Activated T-cell treated with anti-CD3 and anti-CD28 coated beads, Interleukin-2, amount 50 U/mL, for 24 hours (primary cell): ENCODE measurements at regions not wholly inside any gene's neighbourhood (a gene's known extent, or its start where the extent isn't known, plus 50 kb on each side); places are given as distances from the start of the nearest gene placed in this dataset.

ENCODE experiments used
- DNase-seq: peaks from one replicate; pipeline ENCODE4 v3.0.0-alpha.2; 2020
- H3K27ac Mint-ChIP-seq: 2 replicates; pipeline ENCODE4 v1.8.0; 2020; ENCODE audit warnings: mild to moderate bottlenecking, mixed read lengths
- H3K27me3 Mint-ChIP-seq: 2 replicates; pipeline ENCODE4 v1.8.0; 2020; ENCODE audit warnings: mixed read lengths
- H3K36me3 Mint-ChIP-seq: 2 replicates; pipeline ENCODE4 v1.8.0; 2020; ENCODE audit warnings: low read depth, mixed read lengths
- H3K4me1 Mint-ChIP-seq: 2 replicates; pipeline ENCODE4 v1.8.0; 2020; ENCODE audit warnings: low read depth, mixed read lengths
- H3K4me3 Mint-ChIP-seq: 2 replicates; pipeline ENCODE4 v1.8.0; 2020; ENCODE audit warnings: mild to moderate bottlenecking, moderate library complexity, mixed read lengths
- H3K9me3 Mint-ChIP-seq: 2 replicates; pipeline ENCODE4 v1.8.0; 2020; ENCODE audit warnings: mixed read lengths

DNA sequence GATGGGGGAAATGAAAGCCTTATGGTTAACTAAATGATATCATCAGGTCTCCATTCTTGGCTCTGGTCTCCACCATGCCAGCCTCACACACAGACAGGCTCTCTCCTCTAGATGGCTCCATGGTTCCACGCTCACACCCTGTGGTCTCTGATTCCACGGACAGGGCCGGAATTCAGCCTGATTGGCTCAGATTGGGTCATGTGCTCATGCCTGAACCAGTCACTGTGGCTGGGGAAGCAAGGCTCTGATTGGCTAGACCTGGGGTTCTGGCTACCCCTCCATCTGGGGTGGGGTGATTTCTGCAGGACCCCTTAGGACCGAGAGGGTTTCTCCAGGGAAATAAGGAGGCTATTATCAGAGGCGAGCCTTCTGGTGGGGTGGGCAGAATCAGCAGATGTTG is 277.0 kb downstream of the PTPRU start:
- H3K27ac Mint-ChIP-seq = no peak overlapping the region
- H3K36me3 Mint-ChIP-seq = no peaks in the 10 kb centered on the region
- peaks cover 10% of the 10 kb centered on the region for H3K27me3 Mint-ChIP-seq
- H3K4me1 Mint-ChIP-seq = no peaks in the 10 kb centered on the region
- DNase-seq = no peak
- H3K9me3 Mint-ChIP-seq = no peaks in the 10 kb centered on the region
- no peak overlapping the region for H3K4me3 Mint-ChIP-seq

DNA sequence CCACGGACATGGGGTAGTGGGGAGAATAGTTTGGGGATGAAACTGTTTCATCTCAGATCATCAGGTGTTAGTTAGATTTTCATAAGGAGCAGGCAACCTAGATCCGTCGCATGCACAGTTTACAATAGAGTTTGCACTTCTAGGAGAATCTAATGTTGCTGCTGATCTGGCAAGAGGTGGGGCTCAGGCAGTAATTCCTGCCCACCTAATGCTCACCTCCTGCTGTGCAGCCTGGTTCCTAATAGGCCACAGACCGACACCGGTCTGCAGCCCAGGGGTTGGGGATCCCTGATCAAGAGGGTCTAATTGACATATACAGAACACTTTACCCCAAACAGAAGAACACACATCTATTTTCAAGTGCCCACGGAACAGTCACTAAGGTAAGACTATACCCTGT is 275.1 kb downstream of the PTPRU start:
- H3K27ac Mint-ChIP-seq = no peak overlapping the region
- no peaks in the 10 kb centered on the region for H3K9me3 Mint-ChIP-seq
- no peaks in the 10 kb centered on the region for H3K36me3 Mint-ChIP-seq
- no peaks in the 10 kb centered on the region for H3K4me1 Mint-ChIP-seq
- DNase-seq = no peak
- no peak overlapping the region for H3K4me3 Mint-ChIP-seq
- peaks cover 11% of the 10 kb centered on the region for H3K27me3 Mint-ChIP-seq

DNA sequence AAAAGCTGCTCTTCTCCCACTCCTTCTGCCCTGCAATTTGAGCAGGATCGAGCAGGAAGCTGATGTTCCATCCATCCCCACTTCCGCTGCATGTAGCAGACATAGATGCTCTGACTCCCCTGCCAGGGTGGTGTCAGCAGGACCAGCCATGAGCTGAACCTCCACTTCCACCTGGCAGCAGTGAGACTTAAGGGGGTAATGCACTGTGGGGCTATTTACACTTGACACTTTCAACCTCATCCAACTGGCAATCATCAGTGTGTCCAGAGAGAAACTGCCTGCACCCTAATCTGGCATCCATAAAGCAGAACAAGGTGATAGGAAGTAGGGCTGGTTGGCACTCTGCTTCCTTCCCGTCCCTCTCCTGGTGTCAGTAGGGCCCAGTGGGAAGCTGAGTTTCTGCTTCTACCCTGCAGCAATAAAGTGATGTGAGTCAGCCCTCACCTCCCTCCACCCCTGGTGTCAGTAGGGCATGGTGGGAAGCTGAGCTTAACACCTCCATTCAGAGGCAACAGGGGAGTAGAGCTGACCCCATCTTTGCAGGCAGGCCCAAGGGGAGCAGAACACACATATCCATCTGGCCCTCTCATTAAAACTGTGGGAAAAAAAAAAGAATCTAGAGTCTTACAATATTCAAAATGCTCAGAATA is 272.3 kb downstream of the PTPRU start:
- Mint-ChIP-seq H3K27ac (no peak overlapping the region), H3K36me3 (no peaks in the 10 kb centered on the region), H3K27me3 (peaks cover 29% of the 10 kb centered on the region), H3K4me1 (no peaks in the 10 kb centered on the region), H3K9me3 (no peaks in the 10 kb centered on the region), H3K4me3 (no peak overlapping the region)
- DNase-seq = no peak

DNA sequence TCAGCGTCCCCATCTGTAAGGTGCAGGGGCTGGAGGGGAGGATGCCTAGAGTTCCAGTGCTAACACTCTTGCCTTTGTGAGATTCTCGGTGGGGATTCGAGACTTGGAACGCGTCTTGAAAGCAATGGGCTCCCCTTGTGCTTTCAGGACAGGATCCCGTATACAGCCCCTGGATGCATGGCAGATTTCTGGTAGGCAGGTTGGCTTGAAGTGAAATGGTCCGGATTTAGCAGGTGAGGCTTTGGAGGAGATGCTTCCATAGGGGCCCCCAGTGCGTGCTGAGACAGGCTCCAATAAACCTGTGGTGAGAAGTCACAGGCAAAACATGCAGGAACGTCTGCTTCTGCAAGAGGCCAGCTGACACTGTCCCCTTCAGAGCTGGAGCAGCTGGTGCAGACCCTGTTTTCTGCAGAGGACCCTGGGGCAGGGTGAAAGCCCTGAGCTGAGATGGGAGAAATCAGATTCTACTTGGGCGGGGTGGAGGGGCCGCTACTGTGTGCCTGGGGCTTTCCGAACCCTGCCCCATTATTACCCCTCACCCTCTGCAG is 270.4 kb downstream of the PTPRU start:
- H3K9me3 Mint-ChIP-seq = no peaks in the 10 kb centered on the region
- no peaks in the 10 kb centered on the region for H3K4me1 Mint-ChIP-seq
- H3K27me3 Mint-ChIP-seq = peaks cover 32% of the 10 kb centered on the region

DNA sequence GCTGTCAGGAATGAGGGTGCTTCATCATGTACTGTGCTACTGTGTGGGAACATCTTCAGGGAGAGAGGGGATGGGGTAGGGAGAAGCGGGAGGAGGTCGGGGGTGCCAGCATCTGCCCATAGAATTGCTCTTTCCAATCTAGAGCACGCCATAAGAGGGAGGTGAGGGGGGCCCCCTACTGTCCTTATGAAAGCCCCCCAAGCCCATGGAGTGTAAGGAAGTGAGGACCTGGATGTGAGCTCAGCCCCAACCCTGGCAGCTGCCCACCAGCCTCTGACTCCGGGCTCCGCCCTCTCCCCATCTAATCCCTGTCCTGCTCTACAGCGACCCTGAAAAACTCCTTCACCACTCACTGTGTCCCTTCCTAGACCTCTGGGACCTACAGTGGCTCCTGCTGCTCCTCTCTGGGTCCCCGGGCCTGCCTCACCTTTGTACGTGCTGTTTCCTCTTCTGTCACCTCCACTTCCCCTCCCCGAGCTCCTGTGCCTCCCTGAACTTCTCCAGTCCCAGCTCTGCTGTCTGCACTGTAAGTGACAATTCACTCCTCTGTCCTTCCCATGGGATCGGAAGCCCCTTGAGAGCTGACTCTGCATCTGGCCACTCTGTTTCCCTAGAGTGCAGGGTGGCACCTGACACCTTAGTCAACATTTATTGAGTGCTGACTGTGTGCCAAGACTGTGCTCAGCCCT is 269.4 kb downstream of the PTPRU start:
- no peak overlapping the region for H3K27ac Mint-ChIP-seq
- peaks cover 34% of the 10 kb centered on the region for H3K27me3 Mint-ChIP-seq
- no peak overlapping the region for H3K4me3 Mint-ChIP-seq
- DNase-seq = no peak
- no peaks in the 10 kb centered on the region for H3K36me3 Mint-ChIP-seq
- H3K4me1 Mint-ChIP-seq = no peaks in the 10 kb centered on the region
- no peaks in the 10 kb centered on the region for H3K9me3 Mint-ChIP-seq

More for the DNA sequence above, 270.4 kb downstream of the PTPRU start:
- H3K4me3 Mint-ChIP-seq = no peak overlapping the region
- no peaks in the 10 kb centered on the region for H3K36me3 Mint-ChIP-seq
- H3K27ac Mint-ChIP-seq = no peak overlapping the region
- DNase-seq = no peak

DNA sequence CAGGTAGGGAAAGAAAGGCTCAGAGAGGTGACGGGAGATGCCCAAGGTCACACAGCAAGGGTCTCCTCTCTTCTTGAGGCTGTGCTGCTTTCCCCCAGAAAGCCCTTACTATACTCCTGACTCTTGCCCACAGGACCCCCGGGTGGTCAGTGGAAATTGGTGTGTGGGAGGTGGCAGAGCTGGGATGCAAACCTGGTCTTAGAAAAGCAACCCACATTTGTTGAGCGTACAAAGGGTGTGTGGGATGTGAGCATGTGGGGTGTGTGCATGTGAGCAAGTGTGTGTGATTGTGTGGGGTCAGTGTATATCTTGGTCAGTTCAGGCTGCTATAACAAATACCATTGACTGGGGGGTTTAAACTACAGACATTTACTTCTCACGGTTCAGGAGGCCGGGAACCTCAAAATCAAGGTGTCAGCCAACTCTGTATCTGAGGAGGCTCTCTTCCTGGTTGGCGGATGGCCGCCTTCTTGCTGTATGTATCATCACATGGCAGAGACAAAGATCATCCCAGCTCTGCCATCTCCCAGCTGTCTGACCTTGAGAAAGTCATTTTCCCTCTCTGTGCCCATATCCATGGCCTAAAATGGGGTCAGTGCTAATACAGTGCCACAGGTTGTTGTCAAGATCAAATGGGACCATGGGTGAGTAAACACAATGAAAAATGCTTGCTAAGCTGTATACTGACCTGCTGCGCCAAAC is 268.5 kb downstream of the PTPRU start:
- H3K4me1 Mint-ChIP-seq = no peaks in the 10 kb centered on the region
- no peak for DNase-seq
- no peak overlapping the region for H3K4me3 Mint-ChIP-seq
- H3K27me3 Mint-ChIP-seq = peaks cover 39% of the 10 kb centered on the region
- no peak overlapping the region for H3K27ac Mint-ChIP-seq
- H3K9me3 Mint-ChIP-seq = no peaks in the 10 kb centered on the region
- H3K36me3 Mint-ChIP-seq = no peaks in the 10 kb centered on the region

DNA sequence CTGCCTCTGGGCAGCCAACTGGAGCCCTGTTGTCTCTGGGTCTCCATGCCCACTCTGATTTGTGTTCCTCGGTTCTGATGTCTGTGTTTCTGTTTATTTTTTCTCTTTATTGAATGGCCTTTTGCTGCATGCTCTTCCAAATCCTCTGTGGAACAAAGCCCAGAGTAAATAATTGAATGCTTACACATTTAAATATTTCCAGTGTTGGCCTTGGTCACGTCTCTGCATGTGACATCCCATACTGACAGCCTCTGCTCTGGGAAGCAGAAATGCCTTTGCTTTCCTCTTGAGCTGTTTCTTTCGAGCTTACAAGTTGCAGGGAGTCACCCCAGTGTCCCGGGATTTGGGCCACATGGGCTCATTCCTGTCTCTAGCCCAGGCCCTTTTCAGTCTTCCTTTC is 267.9 kb downstream of the PTPRU start:
- Mint-ChIP-seq H3K9me3 (no peaks in the 10 kb centered on the region), H3K27me3 (peaks cover 43% of the 10 kb centered on the region), H3K36me3 (no peaks in the 10 kb centered on the region), H3K4me1 (no peaks in the 10 kb centered on the region), H3K27ac (no peak overlapping the region), H3K4me3 (no peak overlapping the region)
- no peak for DNase-seq

DNA sequence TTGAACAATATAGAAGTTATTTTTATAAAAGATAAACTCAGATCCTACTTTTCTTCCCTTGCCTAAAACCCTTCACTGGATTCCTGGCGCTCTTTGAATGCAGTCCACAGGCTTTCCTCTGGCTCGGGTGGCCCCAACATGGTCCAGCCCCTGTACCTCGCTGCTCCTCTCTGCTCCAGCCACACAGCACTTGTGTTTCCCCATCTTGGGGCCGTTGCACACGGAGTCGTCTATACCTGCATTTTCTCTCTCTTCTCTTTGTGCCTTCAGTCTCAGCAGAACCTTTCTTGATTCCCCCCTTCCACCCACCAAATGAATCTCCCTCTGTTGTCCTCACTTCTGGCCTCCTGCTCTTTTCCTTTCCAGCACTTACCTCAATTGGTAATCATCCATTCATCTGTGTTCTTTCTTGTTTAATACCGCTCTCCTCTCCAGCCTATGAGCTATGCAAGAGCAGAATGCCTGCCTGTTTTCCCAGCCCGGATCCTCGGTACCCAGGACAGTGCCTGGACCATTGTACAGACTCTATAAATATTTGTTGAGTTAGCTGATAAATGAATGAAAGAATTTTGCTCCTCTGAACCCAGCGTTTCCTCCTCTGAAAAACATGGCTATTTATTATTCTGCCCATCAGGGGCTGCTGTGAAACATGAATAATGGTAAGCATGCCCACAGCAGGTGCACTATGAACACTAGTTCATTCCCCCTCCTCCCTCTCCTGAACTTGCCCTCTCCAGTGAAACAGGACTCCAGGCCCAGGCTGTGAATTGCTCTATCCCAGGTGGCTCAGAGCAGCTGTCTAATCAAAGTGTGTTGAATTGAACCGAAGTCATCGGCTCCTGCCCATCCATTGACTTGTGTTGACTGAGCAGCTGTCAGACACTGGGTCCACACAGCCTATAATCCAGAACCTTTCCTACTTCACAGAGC is 266.9 kb downstream of the PTPRU start:
- no peaks in the 10 kb centered on the region for H3K36me3 Mint-ChIP-seq
- H3K4me3 Mint-ChIP-seq = no peak overlapping the region
- peaks cover 52% of the 10 kb centered on the region for H3K27me3 Mint-ChIP-seq
- no peaks in the 10 kb centered on the region for H3K4me1 Mint-ChIP-seq
- H3K9me3 Mint-ChIP-seq = no peaks in the 10 kb centered on the region
- no peak overlapping the region for H3K27ac Mint-ChIP-seq
- no peak for DNase-seq

DNA sequence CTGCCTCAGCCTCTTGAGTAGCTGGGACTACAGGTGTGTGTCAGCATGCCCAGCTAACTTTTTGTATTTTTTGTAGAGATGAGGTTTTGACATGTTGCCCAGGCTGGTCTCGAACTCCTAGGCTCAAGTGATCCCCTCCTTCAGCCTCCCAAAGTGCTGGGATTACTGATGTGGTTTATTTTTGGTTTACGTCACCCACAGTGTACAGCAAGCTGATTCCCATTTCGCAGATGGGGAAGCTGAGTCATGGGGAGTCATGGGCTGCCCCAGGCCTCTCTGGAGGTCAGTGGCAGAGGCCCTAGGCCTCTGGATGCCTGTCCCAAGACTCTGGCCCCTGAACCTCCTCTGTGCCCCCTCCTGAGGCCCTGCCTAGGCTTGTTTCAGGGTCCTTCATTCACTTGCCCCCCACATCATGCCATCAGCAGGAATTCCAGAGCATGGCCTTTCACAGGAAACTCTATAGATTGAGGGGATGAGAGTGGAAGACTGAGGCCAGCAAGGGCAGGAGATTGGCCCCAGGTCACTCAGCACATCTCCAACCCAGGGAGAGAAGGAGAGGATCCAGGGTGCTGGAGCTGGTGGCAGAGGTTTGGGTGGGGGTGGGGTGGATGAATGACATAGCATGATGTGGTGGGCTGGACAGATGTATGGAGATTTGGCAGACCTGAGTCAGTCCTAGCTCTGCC is 266.0 kb downstream of the PTPRU start:
- no peaks in the 10 kb centered on the region for H3K36me3 Mint-ChIP-seq
- no peaks in the 10 kb centered on the region for H3K4me1 Mint-ChIP-seq
- DNase-seq = no peak
- no peaks in the 10 kb centered on the region for H3K9me3 Mint-ChIP-seq
- H3K27me3 Mint-ChIP-seq = peaks cover 55% of the 10 kb centered on the region
- no peak overlapping the region for H3K27ac Mint-ChIP-seq
- H3K4me3 Mint-ChIP-seq = no peak overlapping the region

DNA sequence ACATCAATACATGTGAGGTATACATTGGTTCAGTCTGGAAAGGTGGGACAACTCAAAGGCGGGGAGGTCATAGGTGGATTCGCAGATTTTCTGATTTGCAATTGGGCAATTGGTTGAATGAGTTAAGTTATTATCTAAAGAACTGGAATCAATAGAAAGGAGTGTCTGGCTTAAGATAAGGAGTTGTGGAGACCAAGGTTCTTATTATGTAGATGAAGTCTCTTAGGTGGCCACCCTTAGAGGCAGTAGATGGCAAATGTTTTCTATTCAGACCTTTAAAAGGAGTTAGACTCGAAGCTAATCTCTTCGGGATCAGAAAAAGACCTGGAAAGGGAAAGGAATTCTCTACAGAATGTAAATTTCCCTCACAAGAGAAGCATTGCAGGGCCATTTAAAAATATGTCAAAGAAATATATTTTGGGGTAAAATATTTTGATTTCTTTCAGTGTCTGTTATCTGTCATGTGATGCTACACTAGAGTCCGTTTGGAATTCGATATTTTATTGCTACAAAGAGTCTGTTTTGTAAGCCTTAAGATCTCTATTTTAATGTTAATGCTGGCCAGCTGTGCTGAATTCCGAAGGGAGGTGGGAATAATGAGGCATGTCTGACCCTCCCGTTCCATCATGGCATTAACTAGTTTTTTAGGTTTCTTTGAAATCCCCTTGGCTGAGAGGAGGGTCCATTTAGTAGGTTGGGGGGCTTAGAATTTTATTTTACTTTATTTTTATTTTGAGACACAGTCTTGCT is 265.1 kb downstream of the PTPRU start:
- H3K4me1 Mint-ChIP-seq = no peaks in the 10 kb centered on the region
- H3K27ac Mint-ChIP-seq = no peak overlapping the region
- H3K9me3 Mint-ChIP-seq = no peaks in the 10 kb centered on the region
- H3K27me3 Mint-ChIP-seq = peaks cover 49% of the 10 kb centered on the region
- no peak overlapping the region for H3K4me3 Mint-ChIP-seq
- H3K36me3 Mint-ChIP-seq = no peaks in the 10 kb centered on the region
- DNase-seq = no peak

DNA sequence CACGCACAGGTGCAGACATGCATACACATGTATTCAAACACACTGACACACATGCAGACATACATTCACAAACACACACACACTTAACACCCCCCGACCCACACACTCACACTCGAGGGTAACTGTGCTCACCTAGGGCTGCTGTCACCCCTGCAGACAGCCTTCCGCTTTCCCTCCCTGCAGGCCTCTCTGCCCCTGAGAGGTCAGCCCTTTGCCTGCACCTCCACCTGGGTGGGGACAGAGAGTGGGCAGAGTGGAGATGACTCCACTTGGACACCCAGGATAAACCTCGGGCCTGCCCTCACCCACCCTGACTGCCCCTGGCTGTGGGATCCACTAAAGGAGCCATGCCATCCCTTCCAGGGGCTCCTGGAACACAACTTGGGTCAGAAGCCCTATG is 264.3 kb downstream of the PTPRU start:
- Mint-ChIP-seq H3K36me3 (no peaks in the 10 kb centered on the region), H3K4me1 (no peaks in the 10 kb centered on the region), H3K27me3 (peaks cover 46% of the 10 kb centered on the region), H3K4me3 (no peak overlapping the region), H3K9me3 (no peaks in the 10 kb centered on the region), H3K27ac (no peak overlapping the region)
- DNase-seq = no peak

DNA sequence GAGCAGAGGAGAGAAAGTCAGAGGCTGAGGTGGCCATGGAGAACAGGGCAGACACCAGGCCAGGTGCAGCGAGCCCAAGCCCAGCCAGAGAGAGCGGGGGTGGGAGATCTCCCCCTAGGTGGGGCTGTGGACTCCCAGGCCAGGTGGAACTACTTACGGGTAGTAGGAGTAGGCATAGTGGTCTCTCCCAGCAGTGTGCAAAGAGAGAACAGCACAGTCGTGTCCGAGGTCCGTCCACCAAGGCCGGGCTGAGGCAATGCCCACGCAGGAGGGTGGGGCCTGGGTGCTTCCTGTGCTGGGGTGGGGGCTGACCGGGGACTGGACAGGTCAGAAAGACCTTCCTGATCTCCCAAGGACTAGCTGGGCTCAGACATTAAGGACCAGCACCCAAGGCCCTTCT is 263.7 kb downstream of the PTPRU start:
- DNase-seq = no peak
- peaks cover 41% of the 10 kb centered on the region for H3K27me3 Mint-ChIP-seq
- H3K27ac Mint-ChIP-seq = no peak overlapping the region
- H3K4me3 Mint-ChIP-seq = no peak overlapping the region
- no peaks in the 10 kb centered on the region for H3K36me3 Mint-ChIP-seq
- no peaks in the 10 kb centered on the region for H3K9me3 Mint-ChIP-seq
- H3K4me1 Mint-ChIP-seq = no peaks in the 10 kb centered on the region

DNA sequence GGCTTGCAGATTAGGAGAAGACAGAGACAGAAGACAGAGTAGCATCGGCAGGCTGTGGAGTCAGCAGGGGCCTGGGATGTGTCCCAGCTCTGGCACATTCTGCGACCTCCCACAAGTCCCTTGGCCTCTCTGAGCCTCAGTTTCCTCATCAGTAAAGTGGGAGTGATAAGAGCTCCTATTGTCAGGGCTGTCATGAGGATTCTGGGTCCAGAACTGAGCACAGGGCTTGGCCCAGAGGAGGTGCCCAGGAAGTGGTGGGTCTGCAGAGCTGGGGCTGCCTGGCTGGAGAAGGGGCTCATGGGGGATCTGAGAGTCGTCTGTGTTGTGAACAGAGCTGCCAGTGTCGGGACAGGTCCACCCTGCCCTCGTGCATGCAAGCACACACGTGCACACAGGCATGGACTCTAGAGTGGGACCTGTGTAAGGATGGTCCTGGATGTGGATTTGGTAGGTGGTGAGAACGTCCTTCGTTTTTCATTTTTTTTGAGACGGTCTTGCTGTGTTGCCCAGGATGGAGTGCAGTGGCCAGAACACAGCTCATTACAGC is 262.9 kb downstream of the PTPRU start:
- Mint-ChIP-seq H3K4me1 (no peaks in the 10 kb centered on the region), H3K4me3 (no peak overlapping the region), H3K9me3 (peaks cover 2% of the 10 kb centered on the region), H3K27ac (no peak overlapping the region), H3K27me3 (peaks cover 32% of the 10 kb centered on the region), H3K36me3 (no peaks in the 10 kb centered on the region)
- DNase-seq = no peak
